ENCODE measurements at regions not wholly inside any gene's neighbourhood (a gene's known extent, or its start where the extent isn't known, plus 50 kb on each side); places are given as distances from the start of the nearest gene placed in this dataset.

- TF ChIP-seq CTCF (IDR thresholded peaks at IDR 0.05; ENCODE audit: poor library complexity, severe bottlenecking) (no peak), REST (IDR thresholded peaks at IDR 0.05; ENCODE audit: borderline replicate concordance) (no peak), POLR2AphosphoS5 (IDR thresholded peaks at IDR 0.05) (no peak), EZH2 (IDR thresholded peaks at IDR 0.05; ENCODE audit: borderline replicate concordance, insufficient read depth, low read length, poor library complexity, severe bottlenecking) (no peak), EP300 (conservative IDR thresholded peaks at IDR 0.05; ENCODE audit: poor library complexity, severe bottlenecking) (no peak)
These were observed 1029.0 kb downstream of the FSTL5 start for GRCh38 chr4:161134795-161135194.

Data from neural cell (in vitro differentiated cells).